WERI-Rb-1 (cell line): ENCODE measurements at regions not wholly inside any gene's neighbourhood (a gene's known extent, or its start where the extent isn't known, plus 50 kb on each side); places are given as distances from the start of the nearest gene placed in this dataset.

Source experiments
- DNase-seq: peaks from one replicate; pipeline ENCODE4 v3.0.0-alpha.2; 2020
- H3K27ac ChIP-seq: fragments of 250-450 bp; sonication (Bioruptor Pico); 2 replicates; pipeline ENCODE4 v1.5.1; 2020; ENCODE audit warnings: mild to moderate bottlenecking, moderate library complexity
- H3K27me3 ChIP-seq: fragments of 250-450 bp; sonication (Bioruptor Pico); 2 replicates; pipeline ENCODE4 v1.5.1; 2021; ENCODE audit warnings: mild to moderate bottlenecking, low read depth, moderate library complexity; ENCODE audit not compliant: insufficient read depth, severe bottlenecking
- H3K36me3 ChIP-seq: fragments of 250-450 bp; sonication (Bioruptor Pico); 2 replicates; pipeline ENCODE4 v1.5.1; 2020; ENCODE audit warnings: mild to moderate bottlenecking, moderate library complexity
- H3K4me3 ChIP-seq: 2 replicates; pipeline ENCODE4 v1.5.1; 2011; ENCODE audit warnings: low read depth, mild to moderate bottlenecking, control low read depth, low read length
- H3K9me3 ChIP-seq: fragments of 250-450 bp; sonication (Bioruptor Pico); 2 replicates; pipeline ENCODE4 v1.5.1; 2021; ENCODE audit warnings: mild to moderate bottlenecking, moderate library complexity; ENCODE audit not compliant: severe bottlenecking
- TF ChIP-seq, protein P1 (sequence below): IDR thresholded peaks from 2 replicates; pipeline ENCODE4 v1.5.1; 2011; ENCODE audit warnings: low read depth, mild to moderate bottlenecking, control low read depth, inconsistent platforms, low read length

DNA sequence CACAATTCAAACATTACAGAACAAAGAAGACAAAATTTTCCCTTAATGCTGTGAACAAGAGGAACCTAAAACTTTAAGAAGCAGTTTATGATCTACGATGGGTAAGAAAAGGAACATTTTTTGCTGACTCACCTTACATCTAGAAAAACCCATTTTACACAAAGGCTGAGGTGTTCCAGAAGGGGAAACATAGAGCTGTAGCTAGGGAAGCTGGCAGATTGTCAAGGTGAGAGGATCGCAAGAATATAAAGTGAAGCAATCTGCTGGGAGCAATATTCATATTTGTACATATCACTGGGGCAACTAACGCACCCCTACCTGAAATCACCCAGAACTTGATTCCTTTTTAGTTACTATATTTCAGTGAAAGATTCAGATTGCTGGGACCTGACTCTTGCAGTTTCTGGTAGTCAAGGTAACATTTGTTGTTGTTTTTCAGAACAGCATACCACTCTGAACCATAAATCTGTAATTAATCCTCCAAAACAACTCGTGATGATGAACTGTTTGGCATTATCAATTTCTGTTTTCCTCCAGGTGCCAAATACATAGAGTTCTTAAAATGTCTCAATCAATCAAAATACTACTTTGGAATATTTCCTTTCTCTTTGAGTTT is 184.1 kb upstream of the LRRC3B start:
- no peak overlapping the region for H3K27ac ChIP-seq
- no peak for DNase-seq
- TF ChIP-seq, protein P1, sequence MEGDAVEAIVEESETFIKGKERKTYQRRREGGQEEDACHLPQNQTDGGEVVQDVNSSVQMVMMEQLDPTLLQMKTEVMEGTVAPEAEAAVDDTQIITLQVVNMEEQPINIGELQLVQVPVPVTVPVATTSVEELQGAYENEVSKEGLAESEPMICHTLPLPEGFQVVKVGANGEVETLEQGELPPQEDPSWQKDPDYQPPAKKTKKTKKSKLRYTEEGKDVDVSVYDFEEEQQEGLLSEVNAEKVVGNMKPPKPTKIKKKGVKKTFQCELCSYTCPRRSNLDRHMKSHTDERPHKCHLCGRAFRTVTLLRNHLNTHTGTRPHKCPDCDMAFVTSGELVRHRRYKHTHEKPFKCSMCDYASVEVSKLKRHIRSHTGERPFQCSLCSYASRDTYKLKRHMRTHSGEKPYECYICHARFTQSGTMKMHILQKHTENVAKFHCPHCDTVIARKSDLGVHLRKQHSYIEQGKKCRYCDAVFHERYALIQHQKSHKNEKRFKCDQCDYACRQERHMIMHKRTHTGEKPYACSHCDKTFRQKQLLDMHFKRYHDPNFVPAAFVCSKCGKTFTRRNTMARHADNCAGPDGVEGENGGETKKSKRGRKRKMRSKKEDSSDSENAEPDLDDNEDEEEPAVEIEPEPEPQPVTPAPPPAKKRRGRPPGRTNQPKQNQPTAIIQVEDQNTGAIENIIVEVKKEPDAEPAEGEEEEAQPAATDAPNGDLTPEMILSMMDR = no peak
- no peaks in the 10 kb centered on the region for H3K9me3 ChIP-seq
- no peaks in the 10 kb centered on the region for H3K36me3 ChIP-seq
- no peaks in the 10 kb centered on the region for H3K27me3 ChIP-seq
- H3K4me3 ChIP-seq = no peak overlapping the region

DNA sequence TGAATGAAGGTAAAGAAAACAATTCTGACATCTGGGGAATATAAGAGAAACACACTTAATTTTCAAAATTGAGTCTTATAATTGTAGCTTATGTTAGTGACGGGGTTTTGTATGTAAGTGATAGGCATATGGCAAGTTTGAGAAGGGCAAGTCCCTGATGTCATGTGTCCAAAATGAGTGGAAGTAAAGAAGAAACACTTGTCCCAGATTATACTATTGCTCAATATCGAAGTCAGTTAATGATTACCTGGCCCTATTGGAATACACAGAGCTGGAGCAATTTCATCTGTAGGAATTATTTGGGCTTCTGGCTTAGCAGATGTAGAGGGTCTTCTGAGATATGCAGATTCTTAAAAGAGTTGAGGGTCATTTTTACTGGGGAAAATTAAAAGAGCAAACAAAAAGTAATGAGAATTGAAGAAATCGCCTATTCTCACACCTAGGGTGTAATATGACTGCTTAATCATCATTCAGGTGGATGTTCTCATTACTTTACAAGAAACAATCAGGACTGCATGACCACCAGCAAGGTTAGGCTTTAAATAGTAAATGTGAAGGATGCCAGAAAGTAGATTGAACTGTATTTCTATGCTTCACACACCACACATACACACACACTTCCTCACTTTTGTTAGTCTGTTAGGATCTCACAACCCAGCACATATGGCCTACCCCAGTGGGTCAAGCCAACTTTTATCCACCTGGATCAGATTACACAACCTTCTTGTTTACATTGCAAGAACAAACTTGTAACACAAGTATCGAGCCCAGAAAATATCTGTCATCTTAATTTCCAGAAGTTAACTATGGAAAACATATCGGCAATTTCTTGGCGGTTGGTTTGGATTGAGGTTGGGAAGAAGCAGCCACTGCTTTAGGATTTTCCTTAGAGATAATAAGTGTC is 183.3 kb upstream of the LRRC3B start:
- no peaks in the 10 kb centered on the region for H3K27me3 ChIP-seq
- no peak overlapping the region for H3K27ac ChIP-seq
- H3K36me3 ChIP-seq = no peaks in the 10 kb centered on the region
- DNase-seq = no peak
- H3K9me3 ChIP-seq = no peaks in the 10 kb centered on the region
- H3K4me3 ChIP-seq = no peak overlapping the region
- TF ChIP-seq, protein P1 = no peak

DNA sequence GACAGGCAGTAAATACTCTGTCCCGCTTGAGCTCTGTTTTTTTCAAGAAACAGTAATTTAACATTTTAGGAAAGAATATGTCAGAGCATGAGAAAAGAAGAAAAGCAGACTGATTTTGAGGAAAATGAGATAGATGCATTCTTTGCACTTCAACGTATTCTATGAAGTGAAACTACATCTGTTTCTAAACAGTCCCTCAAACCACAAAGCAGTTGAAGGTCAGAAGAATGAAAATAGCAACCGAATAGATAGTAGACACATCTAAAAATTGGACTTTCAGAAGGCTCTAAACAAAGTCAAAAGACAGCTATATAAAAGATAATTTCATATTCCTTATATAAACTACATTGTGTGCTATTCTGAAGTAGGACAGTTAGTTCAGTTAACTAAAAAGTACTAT is 172.6 kb upstream of the LRRC3B start:
- Histone ChIP-seq H3K27me3 (no peaks in the 10 kb centered on the region), H3K27ac (no peak overlapping the region), H3K4me3 (no peak overlapping the region), H3K9me3 (no peaks in the 10 kb centered on the region), H3K36me3 (no peaks in the 10 kb centered on the region)
- TF ChIP-seq, protein P1 = no peak
- no peak for DNase-seq

DNA sequence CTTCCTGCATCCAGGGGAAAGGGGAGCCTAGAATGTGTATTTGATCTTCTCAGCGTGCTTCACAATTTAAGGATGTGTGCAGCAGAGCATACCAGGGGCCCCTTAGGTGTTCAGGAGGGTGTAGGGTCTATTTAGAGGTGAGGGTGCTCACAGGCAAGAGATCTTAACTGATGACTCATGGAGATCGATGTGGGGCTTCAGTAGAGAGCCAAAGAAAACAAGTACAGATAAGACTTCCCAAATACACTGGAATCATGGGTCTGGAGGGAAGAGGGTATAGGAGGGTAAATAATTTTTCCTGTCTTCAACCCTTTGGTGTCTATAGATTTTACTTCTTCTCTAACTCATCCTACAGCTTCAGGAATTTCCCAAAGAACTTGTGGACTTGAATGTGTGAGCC is 170.2 kb upstream of the LRRC3B start:
- H3K27me3 ChIP-seq = no peaks in the 10 kb centered on the region
- TF ChIP-seq, protein P1 = no peak
- no peak overlapping the region for H3K4me3 ChIP-seq
- H3K9me3 ChIP-seq = no peaks in the 10 kb centered on the region
- no peak for DNase-seq
- H3K27ac ChIP-seq = no peak overlapping the region
- no peaks in the 10 kb centered on the region for H3K36me3 ChIP-seq

DNA sequence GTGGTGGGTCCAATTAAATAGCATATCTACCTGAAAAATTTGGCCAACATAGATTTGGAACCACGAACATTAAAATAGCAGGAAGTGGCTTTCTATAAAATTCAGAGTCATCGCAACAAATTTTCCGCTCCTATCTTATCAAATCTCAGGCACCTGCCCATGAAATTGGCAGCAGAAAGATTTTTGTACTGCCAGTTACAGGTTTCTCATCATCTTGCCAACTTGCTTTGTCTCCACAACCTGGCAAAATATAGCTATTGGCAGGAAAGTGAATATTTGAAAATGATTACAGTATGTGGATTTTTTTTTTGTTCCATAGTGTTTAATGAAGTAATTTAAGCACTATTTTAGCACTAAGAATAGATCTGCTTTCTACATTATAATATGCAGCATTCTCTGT is 161.6 kb upstream of the LRRC3B start:
- Histone ChIP-seq H3K36me3 (no peaks in the 10 kb centered on the region), H3K9me3 (peaks cover 7% of the 10 kb centered on the region), H3K27ac (no peak overlapping the region), H3K27me3 (no peaks in the 10 kb centered on the region), H3K4me3 (no peak overlapping the region)
- DNase-seq = no peak
- TF ChIP-seq, protein P1 = no peak
